ENCODE measurements at regions not wholly inside any gene's neighbourhood (a gene's known extent, or its start where the extent isn't known, plus 50 kb on each side); places are given as distances from the start of the nearest gene placed in this dataset.

DNA sequence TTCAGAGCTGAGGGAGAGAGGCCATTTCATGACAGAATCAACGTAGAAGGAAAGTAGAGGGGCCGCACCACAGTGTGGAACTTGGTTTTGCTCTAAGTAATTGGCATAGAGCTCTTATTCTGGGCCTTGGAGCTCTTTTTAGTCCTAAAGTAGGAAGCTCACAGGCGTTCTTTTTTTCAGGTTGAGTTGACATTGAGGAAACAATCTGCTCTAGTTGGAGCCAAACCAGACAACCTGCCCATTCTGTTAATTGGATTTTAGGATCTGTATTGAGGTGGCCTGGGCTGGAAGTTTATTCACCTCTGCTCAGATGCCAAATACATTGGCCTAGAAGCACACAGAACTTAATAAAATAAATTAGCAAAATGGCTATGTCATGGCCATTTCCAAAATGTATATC lies 1093.9 kb downstream of the ADGRL2 start:
- TF ChIP-seq, protein P1, sequence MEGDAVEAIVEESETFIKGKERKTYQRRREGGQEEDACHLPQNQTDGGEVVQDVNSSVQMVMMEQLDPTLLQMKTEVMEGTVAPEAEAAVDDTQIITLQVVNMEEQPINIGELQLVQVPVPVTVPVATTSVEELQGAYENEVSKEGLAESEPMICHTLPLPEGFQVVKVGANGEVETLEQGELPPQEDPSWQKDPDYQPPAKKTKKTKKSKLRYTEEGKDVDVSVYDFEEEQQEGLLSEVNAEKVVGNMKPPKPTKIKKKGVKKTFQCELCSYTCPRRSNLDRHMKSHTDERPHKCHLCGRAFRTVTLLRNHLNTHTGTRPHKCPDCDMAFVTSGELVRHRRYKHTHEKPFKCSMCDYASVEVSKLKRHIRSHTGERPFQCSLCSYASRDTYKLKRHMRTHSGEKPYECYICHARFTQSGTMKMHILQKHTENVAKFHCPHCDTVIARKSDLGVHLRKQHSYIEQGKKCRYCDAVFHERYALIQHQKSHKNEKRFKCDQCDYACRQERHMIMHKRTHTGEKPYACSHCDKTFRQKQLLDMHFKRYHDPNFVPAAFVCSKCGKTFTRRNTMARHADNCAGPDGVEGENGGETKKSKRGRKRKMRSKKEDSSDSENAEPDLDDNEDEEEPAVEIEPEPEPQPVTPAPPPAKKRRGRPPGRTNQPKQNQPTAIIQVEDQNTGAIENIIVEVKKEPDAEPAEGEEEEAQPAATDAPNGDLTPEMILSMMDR (IDR thresholded peaks at IDR 0.05; ENCODE audit: unreplicated experiment): no peak
- intact Hi-C loops (cut with micrococcal nuclease; ENCODE audit: unreplicated experiment): no loop called here
- no peaks in the 10 kb centered on the region for H3K36me3 Mint-ChIP-seq (ENCODE audit: insufficient read depth, unreplicated experiment)
- no peak overlapping the region for H3K4me3 Mint-ChIP-seq (ENCODE audit: low read depth, unreplicated experiment)
- no peak overlapping the region for H3K27ac Mint-ChIP-seq (ENCODE audit: unreplicated experiment)
- CTCF ChIA-PET: no interaction called here
- H3K27me3 Mint-ChIP-seq (ENCODE audit: unreplicated experiment): no peaks in the 10 kb centered on the region
- H3K4me1 Mint-ChIP-seq (ENCODE audit: low read depth, unreplicated experiment): no peaks in the 10 kb centered on the region
- no TSS peak for BruUV-seq (replicated peaks)
- no peak for DNase-seq
- peaks cover 4% of the 10 kb centered on the region for H3K9me3 Mint-ChIP-seq (ENCODE audit: low read depth, unreplicated experiment)

GRCh38 chr1:82893712-82894470 lies 1093.2 kb downstream of the ADGRL2 start:
- DNase-seq: no peak
- intact Hi-C loops (cut with micrococcal nuclease; ENCODE audit: unreplicated experiment): no loop called here
- H3K36me3 Mint-ChIP-seq (ENCODE audit: insufficient read depth, unreplicated experiment): no peaks in the 10 kb centered on the region
- TF ChIP-seq, protein P1 (IDR thresholded peaks at IDR 0.05; ENCODE audit: unreplicated experiment): no peak
- no peak overlapping the region for H3K27ac Mint-ChIP-seq (ENCODE audit: unreplicated experiment)
- BruUV-seq (replicated peaks): no TSS peak
- H3K9me3 Mint-ChIP-seq (ENCODE audit: low read depth, unreplicated experiment): peaks cover 4% of the 10 kb centered on the region
- no peaks in the 10 kb centered on the region for H3K27me3 Mint-ChIP-seq (ENCODE audit: unreplicated experiment)
- no peaks in the 10 kb centered on the region for H3K4me1 Mint-ChIP-seq (ENCODE audit: low read depth, unreplicated experiment)
- no peak overlapping the region for H3K4me3 Mint-ChIP-seq (ENCODE audit: low read depth, unreplicated experiment)
- CTCF ChIA-PET: no interaction called here

- no peak overlapping the region for H3K4me3 Mint-ChIP-seq (ENCODE audit: low read depth, unreplicated experiment)
- CTCF ChIA-PET: no interaction called here
- peaks cover 3% of the 10 kb centered on the region for H3K9me3 Mint-ChIP-seq (ENCODE audit: low read depth, unreplicated experiment)
- H3K27ac Mint-ChIP-seq (ENCODE audit: unreplicated experiment): no peak overlapping the region
- H3K36me3 Mint-ChIP-seq (ENCODE audit: insufficient read depth, unreplicated experiment): no peaks in the 10 kb centered on the region
- no TSS peak for BruUV-seq (replicated peaks)
- DNase-seq: no peak
- intact Hi-C loops (cut with micrococcal nuclease; ENCODE audit: unreplicated experiment): no loop called here
- no peaks in the 10 kb centered on the region for H3K27me3 Mint-ChIP-seq (ENCODE audit: unreplicated experiment)
- TF ChIP-seq, protein P1 (IDR thresholded peaks at IDR 0.05; ENCODE audit: unreplicated experiment): no peak
- no peaks in the 10 kb centered on the region for H3K4me1 Mint-ChIP-seq (ENCODE audit: low read depth, unreplicated experiment)
Measured at GRCh38 chr1:82880506-82880905, 1079.8 kb downstream of the ADGRL2 start.

DNA sequence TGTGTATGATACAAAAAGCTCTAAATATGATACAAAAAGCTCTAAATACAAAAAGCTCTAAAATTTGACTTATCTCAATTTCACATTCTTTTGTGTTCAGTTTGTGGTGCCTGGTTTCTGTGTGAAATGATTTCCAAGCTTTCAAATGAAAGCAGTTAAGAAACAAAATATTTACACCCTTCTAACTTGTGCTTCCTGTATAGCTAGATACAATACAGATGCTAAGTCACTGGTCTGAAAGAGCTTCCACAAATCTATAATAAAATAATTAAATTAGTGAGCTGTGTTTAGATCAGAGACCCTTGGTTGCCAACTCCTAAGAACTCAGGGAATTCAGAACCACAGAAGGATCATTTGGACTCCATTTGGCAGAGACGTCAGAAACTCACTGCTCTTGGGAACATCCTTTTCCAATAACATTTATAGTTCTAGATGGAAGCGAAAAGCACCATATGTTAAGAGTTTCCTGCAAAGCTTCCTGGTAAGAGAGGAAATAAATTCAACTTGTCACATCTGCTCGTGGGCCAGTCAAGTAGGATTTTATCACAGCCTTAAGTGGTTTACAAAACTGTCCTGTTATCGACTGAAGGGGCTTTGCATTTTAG lies 1079.1 kb downstream of the ADGRL2 start:
- Mint-ChIP-seq H3K27me3 (ENCODE audit: unreplicated experiment) (no peaks in the 10 kb centered on the region), H3K27ac (ENCODE audit: unreplicated experiment) (no peak overlapping the region), H3K36me3 (ENCODE audit: insufficient read depth, unreplicated experiment) (no peaks in the 10 kb centered on the region), H3K9me3 (ENCODE audit: low read depth, unreplicated experiment) (peaks cover 3% of the 10 kb centered on the region), H3K4me1 (ENCODE audit: low read depth, unreplicated experiment) (no peaks in the 10 kb centered on the region), H3K4me3 (ENCODE audit: low read depth, unreplicated experiment) (no peak overlapping the region)
- intact Hi-C loops (cut with micrococcal nuclease; ENCODE audit: unreplicated experiment): no loop called here
- TF ChIP-seq, protein P1 (IDR thresholded peaks at IDR 0.05; ENCODE audit: unreplicated experiment): no peak
- BruUV-seq (replicated peaks): no TSS peak
- no peak for DNase-seq
- CTCF ChIA-PET: no interaction called here
